SU-DHL-6 (cell line): ENCODE measurements at regions not wholly inside any gene's neighbourhood (a gene's known extent, or its start where the extent isn't known, plus 50 kb on each side); places are given as distances from the start of the nearest gene placed in this dataset.

ENCODE experiments used
- CTCF ChIP-seq: fragments of 200-600 bp; sonication (generic); IDR thresholded peaks from one replicate; pipeline ENCODE4 v1.5.1; 2017; ENCODE audit warnings: antibody characterized with exemption, mild to moderate bottlenecking, low read length, moderate library complexity; ENCODE audit not compliant: insufficient read depth, poor library complexity, severe bottlenecking
- EZH2phosphoT487 ChIP-seq: fragments of 200-600 bp; sonication (generic), shearing (Covaris generic); conservative IDR thresholded peaks from 2 replicates; pipeline ENCODE4 v1.6.1; 2018; ENCODE audit warnings: mild to moderate bottlenecking, antibody characterized with exemption, low read length, moderate library complexity, mixed read lengths

GRCh38 chr9:107827884-107828283, 338.3 kb upstream of the KLF4 start:
- TF ChIP-seq CTCF (no peak), EZH2phosphoT487 (no peak)
